CD4-positive, alpha-beta T cell treated with Interleukin-15 for 4 hours (primary cell): ENCODE measurements at regions not wholly inside any gene's neighbourhood (a gene's known extent, or its start where the extent isn't known, plus 50 kb on each side); places are given as distances from the start of the nearest gene placed in this dataset.

Experiments used
- DNase-seq: peaks from one replicate; pipeline ENCODE4 v3.0.0-alpha.2; 2020; ENCODE audit warnings: low spot score

- DNase-seq, result no peak
These were observed 124.1 kb upstream of the RPS6KA2 start for GRCh38 chr6:166751051-166751595.

GRCh38 chr6:166750108-166750793 lies 123.2 kb upstream of the RPS6KA2 start:
- DNase-seq, result no peak

- DNase-seq, result no peak
These were observed 122.6 kb upstream of the RPS6KA2 start for GRCh38 chr6:166749666-166750065.

GRCh38 chr6:166747644-166748595 lies 120.9 kb upstream of the RPS6KA2 start:
- no peak for DNase-seq

GRCh38 chr6:166745801-166746668 lies 119.0 kb upstream of the RPS6KA2 start:
- no peak for DNase-seq

- DNase-seq, result no peak
These were observed 117.4 kb upstream of the RPS6KA2 start for GRCh38 chr6:166744223-166745134.

GRCh38 chr6:166743406-166744222 lies 116.6 kb upstream of the RPS6KA2 start:
- no peak for DNase-seq

GRCh38 chr6:166742981-166743380 lies 115.9 kb upstream of the RPS6KA2 start:
- no peak for DNase-seq

- no peak for DNase-seq
These were observed 112.9 kb upstream of the RPS6KA2 start for GRCh38 chr6:166739976-166740318.

GRCh38 chr6:166739117-166739975 lies 112.3 kb upstream of the RPS6KA2 start:
- no peak for DNase-seq

GRCh38 chr6:166738386-166739116 lies 111.5 kb upstream of the RPS6KA2 start:
- no peak for DNase-seq

GRCh38 chr6:166737261-166737660 lies 110.2 kb upstream of the RPS6KA2 start:
- no peak for DNase-seq

- no peak for DNase-seq
These were observed 109.6 kb upstream of the RPS6KA2 start for GRCh38 chr6:166736634-166737033.

- no peak for DNase-seq
These were observed 106.8 kb upstream of the RPS6KA2 start for GRCh38 chr6:166733900-166734299.

- DNase-seq, result no peak
These were observed 102.6 kb upstream of the RPS6KA2 start for GRCh38 chr6:166729658-166730057.

GRCh38 chr6:166728884-166729530 lies 102.0 kb upstream of the RPS6KA2 start:
- no peak for DNase-seq

- no peak for DNase-seq
These were observed 99.2 kb upstream of the RPS6KA2 start for GRCh38 chr6:166726201-166726600.

- DNase-seq, result no peak
These were observed 98.5 kb upstream of the RPS6KA2 start for GRCh38 chr6:166725571-166725970.
